B cell (primary cell): ENCODE measurements at regions not wholly inside any gene's neighbourhood (a gene's known extent, or its start where the extent isn't known, plus 50 kb on each side); places are given as distances from the start of the nearest gene placed in this dataset.

Experiments used
- EZH2 ChIP-seq: IDR thresholded peaks from 2 replicates; pipeline ENCODE4 v1.6.1; 2012; ENCODE audit warnings: borderline replicate concordance, low read depth, mild to moderate bottlenecking, moderate library complexity, low read length; ENCODE audit not compliant: insufficient read depth, poor library complexity, severe bottlenecking
- TF ChIP-seq, protein P1 (sequence below): fragments of 200-600 bp; IDR thresholded peaks from one replicate; pipeline ENCODE4 v1.8.0; 2022; ENCODE audit warnings: antibody characterized with exemption, mild to moderate bottlenecking

DNA sequence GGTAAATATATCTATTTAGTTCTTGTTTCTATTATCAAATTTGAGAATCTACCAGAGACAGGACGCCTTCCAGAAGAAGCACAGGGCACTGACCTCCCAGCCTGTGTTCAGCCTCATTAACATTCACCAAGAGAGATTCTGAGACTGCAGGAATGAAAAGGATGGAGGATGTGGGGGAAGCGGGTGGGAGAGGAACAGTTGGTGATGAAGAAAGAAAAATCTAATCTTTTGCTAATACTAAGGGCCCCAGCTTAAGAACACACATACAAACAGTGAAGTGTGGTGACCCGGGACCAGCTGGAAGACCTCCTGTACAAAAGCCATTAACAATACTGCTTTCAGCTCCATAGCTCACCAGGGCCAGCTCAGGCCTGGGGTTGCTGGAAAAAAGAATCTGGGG lies 160.5 kb downstream of the NUAK1 start:
- TF ChIP-seq, protein P1, sequence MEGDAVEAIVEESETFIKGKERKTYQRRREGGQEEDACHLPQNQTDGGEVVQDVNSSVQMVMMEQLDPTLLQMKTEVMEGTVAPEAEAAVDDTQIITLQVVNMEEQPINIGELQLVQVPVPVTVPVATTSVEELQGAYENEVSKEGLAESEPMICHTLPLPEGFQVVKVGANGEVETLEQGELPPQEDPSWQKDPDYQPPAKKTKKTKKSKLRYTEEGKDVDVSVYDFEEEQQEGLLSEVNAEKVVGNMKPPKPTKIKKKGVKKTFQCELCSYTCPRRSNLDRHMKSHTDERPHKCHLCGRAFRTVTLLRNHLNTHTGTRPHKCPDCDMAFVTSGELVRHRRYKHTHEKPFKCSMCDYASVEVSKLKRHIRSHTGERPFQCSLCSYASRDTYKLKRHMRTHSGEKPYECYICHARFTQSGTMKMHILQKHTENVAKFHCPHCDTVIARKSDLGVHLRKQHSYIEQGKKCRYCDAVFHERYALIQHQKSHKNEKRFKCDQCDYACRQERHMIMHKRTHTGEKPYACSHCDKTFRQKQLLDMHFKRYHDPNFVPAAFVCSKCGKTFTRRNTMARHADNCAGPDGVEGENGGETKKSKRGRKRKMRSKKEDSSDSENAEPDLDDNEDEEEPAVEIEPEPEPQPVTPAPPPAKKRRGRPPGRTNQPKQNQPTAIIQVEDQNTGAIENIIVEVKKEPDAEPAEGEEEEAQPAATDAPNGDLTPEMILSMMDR = no peak
- TF ChIP-seq EZH2 = no peak
